Fibroblast of lung (primary cell): ENCODE measurements at regions not wholly inside any gene's neighbourhood (a gene's known extent, or its start where the extent isn't known, plus 50 kb on each side); places are given as distances from the start of the nearest gene placed in this dataset.
A peak's percentile ranks its signal among the peaks of the same experiment; 100 is the strongest.

Experiments used
- DNase-seq, 2 donors: peaks; one replicate each; pipeline versions ENCODE4 v3.0.0 to v3.0.0-alpha.2; 2010; ENCODE audit warnings: low read depth in 2 of 2
- H2AFZ ChIP-seq: 2 replicates; pipeline ENCODE4 v1.5.1; 2012; ENCODE audit warnings: low read length, control low read depth, inconsistent platforms
- H3K27ac ChIP-seq: 2 replicates; pipeline ENCODE4 v1.5.1; 2011; ENCODE audit warnings: low read length, control low read depth; ENCODE audit not compliant: insufficient read depth
- H3K27me3 ChIP-seq: 2 replicates; pipeline ENCODE4 v1.5.1; 2011; ENCODE audit warnings: mild to moderate bottlenecking, low read length; ENCODE audit not compliant: control insufficient read depth, insufficient read depth
- H3K36me3 ChIP-seq: 2 replicates; pipeline ENCODE4 v1.5.1; 2011; ENCODE audit warnings: low read length; ENCODE audit not compliant: control insufficient read depth, insufficient read depth
- H3K4me1 ChIP-seq: 2 replicates; pipeline ENCODE4 v1.5.1; 2011; ENCODE audit warnings: low read length; ENCODE audit not compliant: control insufficient read depth, insufficient read depth; ENCODE audit errors: extremely low read depth
- H3K4me2 ChIP-seq: 2 replicates; pipeline ENCODE4 v1.5.1; 2011; ENCODE audit warnings: low read length, control low read depth; ENCODE audit not compliant: insufficient read depth; ENCODE audit errors: extremely low read depth
- H3K4me3 ChIP-seq, 4 experiments: fragments of 200-600 bp in 1 of 4; sonication (generic) in 1 of 4; replicated peaks in 1 of 4; 2 replicates each; pipeline ENCODE4 v1.5.1; 2011 to 2016; ENCODE audit warnings: low read length in 4 of 4, low read depth in 3 of 4, mild to moderate bottlenecking in 3 of 4, control low read depth in 2 of 4, inconsistent platforms in 1 of 4, mixed read lengths in 1 of 4; ENCODE audit not compliant: insufficient read depth in 1 of 4; ENCODE audit errors: control extremely low read depth in 1 of 4
- H3K79me2 ChIP-seq: 2 replicates; pipeline ENCODE4 v1.5.1; 2012; ENCODE audit warnings: mild to moderate bottlenecking, low read length, inconsistent platforms; ENCODE audit not compliant: control insufficient read depth, insufficient read depth
- H3K9ac ChIP-seq: 2 replicates; pipeline ENCODE4 v1.5.1; 2011; ENCODE audit warnings: mild to moderate bottlenecking, low read length, control low read depth; ENCODE audit not compliant: insufficient read depth
- H3K9me3 ChIP-seq: 2 replicates; pipeline ENCODE4 v1.5.1; 2012; ENCODE audit warnings: low read depth, low read length; ENCODE audit not compliant: control insufficient read depth, insufficient read depth
- H4K20me1 ChIP-seq: 2 replicates; pipeline ENCODE4 v1.5.1; 2011; ENCODE audit warnings: low read length; ENCODE audit not compliant: control insufficient read depth, insufficient read depth; ENCODE audit errors: extremely low read depth
- CTCF ChIP-seq, 2 donors: IDR thresholded peaks in 1 of 2; conservative IDR thresholded peaks in 1 of 2; 1 replicate in 1 of 2; 2 replicates in 1 of 2; pipeline ENCODE4 v1.5.1; 2011 to 2012; ENCODE audit warnings: low read length in 2 of 2, control low read depth in 1 of 2, inconsistent platforms in 1 of 2, low read depth in 1 of 2, mild to moderate bottlenecking in 1 of 2
- EZH2 ChIP-seq: IDR thresholded peaks from 2 replicates; pipeline ENCODE4 v1.5.1; 2012; ENCODE audit warnings: low read length, control low read depth, mild to moderate bottlenecking; ENCODE audit errors: missing control alignments

GRCh38 chr11:35049859-35050531, 89.0 kb upstream of the CD44 start:
- TF ChIP-seq CTCF (conservative IDR thresholded peaks at IDR 0.05 in 1 of 2, IDR thresholded peaks at IDR 0.05 in 1 of 2; ENCODE audit: low read depth in 1 of 2, low read length in 2 of 2) (no peak), EZH2 (no peak)
- H3K4me3 ChIP-seq, result no peak overlapping the region
- no peak overlapping the region for H3K27ac ChIP-seq
- H3K9me3 ChIP-seq, result no peaks in the 10 kb centered on the region
- H3K4me1 ChIP-seq, result no peaks in the 10 kb centered on the region
- H3K79me2 ChIP-seq, result no peaks in the 10 kb centered on the region
- no peak for DNase-seq
- H3K9ac ChIP-seq, result no peak overlapping the region
- H3K4me2 ChIP-seq, result no peak overlapping the region
- H3K27me3 ChIP-seq, result no peaks in the 10 kb centered on the region
- no peak overlapping the region for H2AFZ ChIP-seq
- no peaks in the 10 kb centered on the region for H4K20me1 ChIP-seq
- H3K36me3 ChIP-seq, result no peaks in the 10 kb centered on the region

DNA sequence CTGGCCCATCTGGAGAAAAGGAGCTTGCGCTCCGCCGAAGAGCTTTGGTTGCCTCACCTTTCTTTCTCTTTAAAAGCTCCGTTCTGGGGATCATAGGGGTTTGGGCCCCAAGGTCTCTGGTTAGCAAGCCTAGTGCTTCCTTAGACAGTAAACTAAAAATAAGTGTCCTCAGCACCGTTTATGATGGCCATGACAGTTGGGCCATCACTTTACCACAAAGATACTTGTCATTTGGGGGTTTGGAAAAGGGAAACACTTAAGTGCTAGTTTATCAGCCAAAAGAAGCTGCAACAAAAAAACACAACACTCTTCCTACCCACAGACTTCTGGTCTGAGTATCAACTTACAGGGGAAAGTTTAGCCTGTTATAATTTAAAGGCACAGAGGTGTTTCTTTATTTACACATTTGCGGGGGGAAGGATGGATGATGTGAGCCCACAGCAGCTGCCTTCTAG, 88.4 kb upstream of the CD44 start:
- Histone ChIP-seq H3K27me3 (no peaks in the 10 kb centered on the region), H3K36me3 (no peaks in the 10 kb centered on the region), H3K79me2 (no peaks in the 10 kb centered on the region), H3K9me3 (no peaks in the 10 kb centered on the region), H2AFZ (no peak overlapping the region), H3K27ac (no peak overlapping the region), H3K4me3 (no peak overlapping the region), H4K20me1 (no peaks in the 10 kb centered on the region), H3K4me2 (no peak overlapping the region), H3K9ac (no peak overlapping the region), H3K4me1 (no peaks in the 10 kb centered on the region)
- TF ChIP-seq EZH2 (no peak), CTCF (conservative IDR thresholded peaks at IDR 0.05 in 1 of 2, IDR thresholded peaks at IDR 0.05 in 1 of 2; ENCODE audit: low read depth in 1 of 2, low read length in 2 of 2) (no peak)
- DNase-seq, result no peak

DNA sequence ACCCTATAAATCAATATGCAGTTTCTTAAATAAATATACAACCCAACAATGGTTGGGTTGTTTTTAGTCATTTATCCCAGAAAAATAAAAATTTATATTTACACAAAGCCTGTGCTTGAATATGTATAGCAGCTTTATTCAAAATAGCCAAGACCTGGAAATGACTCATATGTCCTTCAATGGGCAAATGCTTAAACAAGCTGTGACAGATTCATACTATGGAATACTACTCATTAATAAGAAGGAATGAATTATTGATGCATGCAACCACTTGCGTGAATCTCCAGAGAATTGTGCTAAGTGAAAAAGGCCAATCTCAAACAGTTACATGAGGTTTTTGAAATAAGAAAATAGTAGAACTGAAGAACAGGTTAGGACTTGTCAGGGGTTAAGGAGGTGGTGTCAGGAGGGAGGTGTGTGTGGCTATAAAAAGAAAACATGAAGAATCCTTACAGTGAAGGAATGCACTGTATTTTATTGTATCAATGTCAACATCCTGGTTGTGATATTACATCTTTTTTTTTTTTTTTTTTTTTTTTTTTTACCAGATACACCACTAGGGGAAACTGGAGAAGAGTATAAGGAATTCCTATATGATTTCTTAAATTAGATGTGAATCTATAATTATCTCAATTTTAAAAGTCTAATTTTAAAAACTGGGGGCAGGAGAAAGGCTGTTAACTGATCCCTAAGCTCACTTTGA, 82.4 kb upstream of the CD44 start:
- peak in 1 of 2 donors; percentile 21 for DNase-seq
- Histone ChIP-seq H2AFZ (no peak overlapping the region), H4K20me1 (no peaks in the 10 kb centered on the region), H3K79me2 (no peaks in the 10 kb centered on the region), H3K4me1 (peaks cover 2% of the 10 kb centered on the region), H3K36me3 (no peaks in the 10 kb centered on the region), H3K4me3 (no peak overlapping the region), H3K27me3 (no peaks in the 10 kb centered on the region), H3K27ac (no peak overlapping the region), H3K9me3 (no peaks in the 10 kb centered on the region), H3K9ac (no peak overlapping the region), H3K4me2 (no peak overlapping the region)
- TF ChIP-seq EZH2 (no peak), CTCF (conservative IDR thresholded peaks at IDR 0.05 in 1 of 2, IDR thresholded peaks at IDR 0.05 in 1 of 2; ENCODE audit: low read depth in 1 of 2, low read length in 2 of 2) (no peak)
